Smooth muscle cell (in vitro differentiated cells): ENCODE measurements at regions not wholly inside any gene's neighbourhood (a gene's known extent, or its start where the extent isn't known, plus 50 kb on each side); places are given as distances from the start of the nearest gene placed in this dataset.

Experiments
- DNase-seq: peaks from one replicate; lab custom pipeline; 2025; ENCODE audit not compliant: unreplicated experiment; lab: John Stamatoyannopoulos, UW
- H2AFZ ChIP-seq: fragments of 200-600 bp; sonication (generic); 2 replicates; pipeline ENCODE4 v1.6.0; 2016; ENCODE audit warnings: antibody characterized with exemption, low read depth, mild to moderate bottlenecking
- H3F3A ChIP-seq: fragments of 200-600 bp; sonication (generic); 2 replicates; pipeline ENCODE4 v1.6.0; 2017; ENCODE audit warnings: antibody characterized with exemption, low read depth
- H3K27ac ChIP-seq: fragments of 200-600 bp; sonication (generic); 2 replicates; pipeline ENCODE4 v1.5.1; 2016; ENCODE audit warnings: low read depth, mild to moderate bottlenecking
- H3K27me3 ChIP-seq: fragments of 200-600 bp; sonication (generic); 2 replicates; pipeline ENCODE4 v1.6.1; 2016; ENCODE audit warnings: low read depth, mild to moderate bottlenecking
- H3K36me3 ChIP-seq: fragments of 200-600 bp; sonication (generic); 2 replicates; pipeline ENCODE4 v1.5.1; 2016; ENCODE audit warnings: low read depth
- H3K4me1 ChIP-seq: fragments of 200-600 bp; sonication (generic); 2 replicates; pipeline ENCODE4 v1.5.1; 2016; ENCODE audit warnings: low read depth
- H3K4me2 ChIP-seq: fragments of 200-600 bp; sonication (generic); 2 replicates; pipeline ENCODE4 v1.6.0; 2016; ENCODE audit warnings: mild to moderate bottlenecking
- H3K4me3 ChIP-seq: fragments of 200-600 bp; sonication (generic); 2 replicates; pipeline ENCODE4 v1.5.1; 2016; ENCODE audit warnings: mild to moderate bottlenecking
- H3K79me2 ChIP-seq: fragments of 200-600 bp; sonication (generic); 2 replicates; pipeline ENCODE4 v1.6.0; 2016; ENCODE audit warnings: low read depth, mild to moderate bottlenecking
- H3K9ac ChIP-seq: fragments of 200-600 bp; sonication (generic); 2 replicates; pipeline ENCODE4 v1.6.0; 2016; ENCODE audit warnings: low read depth
- H3K9me3 ChIP-seq: fragments of 200-600 bp; sonication (generic); replicated peaks from 2 replicates; pipeline ENCODE4 v1.5.1; 2016; ENCODE audit warnings: low read depth
- H4K20me1 ChIP-seq: fragments of 200-600 bp; sonication (generic); 2 replicates; pipeline ENCODE4 v1.6.0; 2016; ENCODE audit warnings: low read depth
- CTCF ChIP-seq: fragments of 200-600 bp; sonication (generic); IDR thresholded peaks from 2 replicates; pipeline ENCODE4 v1.5.1; 2017; ENCODE audit warnings: borderline replicate concordance, mild to moderate bottlenecking, antibody characterized with exemption; ENCODE audit not compliant: insufficient read depth, poor library complexity, severe bottlenecking
- WGBS: methylation state at CpG from one replicate; pipeline ENCODE4 v1.1.7; 2016; ENCODE audit warnings: low lambda C conversion rate; 5-methylcytosine and 5-hydroxymethylcytosine counted together

GRCh38 chr20:4511776-4512175, 174.5 kb upstream of the PRNP start:
- Histone ChIP-seq H3K4me1 (no peaks in the 10 kb centered on the region), H3K9me3 (no peaks in the 10 kb centered on the region), H3K4me3 (no peak overlapping the region), H3K9ac (no peak overlapping the region), H2AFZ (no peak overlapping the region), H3K4me2 (no peak overlapping the region), H4K20me1 (no peaks in the 10 kb centered on the region), H3F3A (no peaks in the 10 kb centered on the region), H3K36me3 (no peaks in the 10 kb centered on the region), H3K27me3 (no peaks in the 10 kb centered on the region), H3K79me2 (no peaks in the 10 kb centered on the region), H3K27ac (no peak overlapping the region)
- WGBS = 83% methylated on average over 1 of the region's 1 CpG
- no peak for DNase-seq
- no peak for TF ChIP-seq CTCF

GRCh38 chr20:4509825-4510522, 176.3 kb upstream of the PRNP start:
- Histone ChIP-seq H3K79me2 (no peaks in the 10 kb centered on the region), H2AFZ (no peak overlapping the region), H3K27me3 (no peaks in the 10 kb centered on the region), H3K27ac (no peak overlapping the region), H3K9ac (no peak overlapping the region), H3K4me1 (no peaks in the 10 kb centered on the region), H3K36me3 (no peaks in the 10 kb centered on the region), H3K4me3 (no peak overlapping the region), H3K4me2 (no peak overlapping the region), H4K20me1 (no peaks in the 10 kb centered on the region), H3F3A (no peaks in the 10 kb centered on the region), H3K9me3 (no peaks in the 10 kb centered on the region)
- TF ChIP-seq CTCF = no peak
- no peak for DNase-seq
- 91% methylated on average over 3 of the region's 3 CpGs for WGBS

- no peak overlapping the region for H3K4me2 ChIP-seq
- H3K79me2 ChIP-seq = no peaks in the 10 kb centered on the region
- no peaks in the 10 kb centered on the region for H3K4me1 ChIP-seq
- no peak overlapping the region for H2AFZ ChIP-seq
- no peaks in the 10 kb centered on the region for H3K9me3 ChIP-seq
- H3K9ac ChIP-seq = no peak overlapping the region
- no peak for TF ChIP-seq CTCF
- H3K27me3 ChIP-seq = no peaks in the 10 kb centered on the region
- no peak overlapping the region for H3K27ac ChIP-seq
- DNase-seq = no peak
- no peak overlapping the region for H3K4me3 ChIP-seq
- H3F3A ChIP-seq = no peaks in the 10 kb centered on the region
- H3K36me3 ChIP-seq = no peaks in the 10 kb centered on the region
- H4K20me1 ChIP-seq = no peaks in the 10 kb centered on the region
- WGBS = 77% methylated on average over 3 of the region's 3 CpGs
Observed at GRCh38 chr20:4508773-4509172, 177.5 kb upstream of the PRNP start.

- no peaks in the 10 kb centered on the region for H4K20me1 ChIP-seq
- H3K4me2 ChIP-seq = no peak overlapping the region
- DNase-seq = no peak
- no peaks in the 10 kb centered on the region for H3K36me3 ChIP-seq
- H3F3A ChIP-seq = no peaks in the 10 kb centered on the region
- no peak overlapping the region for H3K4me3 ChIP-seq
- H3K27me3 ChIP-seq = no peaks in the 10 kb centered on the region
- no peaks in the 10 kb centered on the region for H3K4me1 ChIP-seq
- no peak overlapping the region for H2AFZ ChIP-seq
- no peak for TF ChIP-seq CTCF
- WGBS = 50% methylated on average over 6 of the region's 6 CpGs
- no peaks in the 10 kb centered on the region for H3K79me2 ChIP-seq
- H3K9ac ChIP-seq = no peak overlapping the region
- no peaks in the 10 kb centered on the region for H3K9me3 ChIP-seq
- no peak overlapping the region for H3K27ac ChIP-seq
Observed at GRCh38 chr20:4507288-4507719, 179.0 kb upstream of the PRNP start.
